ENCODE measurements at regions not wholly inside any gene's neighbourhood (a gene's known extent, or its start where the extent isn't known, plus 50 kb on each side); places are given as distances from the start of the nearest gene placed in this dataset.

- TF ChIP-seq REST (IDR thresholded peaks at IDR 0.05; ENCODE audit: insufficient read depth in 1 of 2, low read depth in 2 of 2, low read length in 2 of 2) (no peak), SIN3A (IDR thresholded peaks at IDR 0.05; ENCODE audit: borderline replicate concordance, insufficient read depth, low read length) (no peak), POLR2AphosphoS5 (IDR thresholded peaks at IDR 0.05; ENCODE audit: low read depth, low read length) (no peak), FOXP2 (optimal IDR thresholded peaks at IDR 0.05; ENCODE audit: borderline replicate concordance, extremely low read depth, extremely low read length, insufficient read depth) (no peak), TAF1 (IDR thresholded peaks at IDR 0.05; ENCODE audit: borderline replicate concordance, insufficient read depth, low read length) (no peak)
Observed at GRCh38 chr1:30526652-30527345, 196.6 kb downstream of the MATN1 start.

- TF ChIP-seq REST (IDR thresholded peaks at IDR 0.05; ENCODE audit: insufficient read depth in 1 of 2, low read depth in 2 of 2, low read length in 2 of 2) = no peak
- TF ChIP-seq SIN3A (IDR thresholded peaks at IDR 0.05; ENCODE audit: borderline replicate concordance, insufficient read depth, low read length) = no peak
- no peak for TF ChIP-seq TAF1 (IDR thresholded peaks at IDR 0.05; ENCODE audit: borderline replicate concordance, insufficient read depth, low read length)
- TF ChIP-seq POLR2AphosphoS5 (IDR thresholded peaks at IDR 0.05; ENCODE audit: low read depth, low read length) = no peak
- TF ChIP-seq FOXP2 (optimal IDR thresholded peaks at IDR 0.05; ENCODE audit: borderline replicate concordance, extremely low read depth, extremely low read length, insufficient read depth) = no peak
Observed at GRCh38 chr1:30525971-30526651, 197.3 kb downstream of the MATN1 start.

GRCh38 chr1:30525631-30525970, 197.8 kb downstream of the MATN1 start:
- TF ChIP-seq REST (IDR thresholded peaks at IDR 0.05; ENCODE audit: insufficient read depth in 1 of 2, low read depth in 2 of 2, low read length in 2 of 2) (no peak), POLR2AphosphoS5 (IDR thresholded peaks at IDR 0.05; ENCODE audit: low read depth, low read length) (no peak)

DNA sequence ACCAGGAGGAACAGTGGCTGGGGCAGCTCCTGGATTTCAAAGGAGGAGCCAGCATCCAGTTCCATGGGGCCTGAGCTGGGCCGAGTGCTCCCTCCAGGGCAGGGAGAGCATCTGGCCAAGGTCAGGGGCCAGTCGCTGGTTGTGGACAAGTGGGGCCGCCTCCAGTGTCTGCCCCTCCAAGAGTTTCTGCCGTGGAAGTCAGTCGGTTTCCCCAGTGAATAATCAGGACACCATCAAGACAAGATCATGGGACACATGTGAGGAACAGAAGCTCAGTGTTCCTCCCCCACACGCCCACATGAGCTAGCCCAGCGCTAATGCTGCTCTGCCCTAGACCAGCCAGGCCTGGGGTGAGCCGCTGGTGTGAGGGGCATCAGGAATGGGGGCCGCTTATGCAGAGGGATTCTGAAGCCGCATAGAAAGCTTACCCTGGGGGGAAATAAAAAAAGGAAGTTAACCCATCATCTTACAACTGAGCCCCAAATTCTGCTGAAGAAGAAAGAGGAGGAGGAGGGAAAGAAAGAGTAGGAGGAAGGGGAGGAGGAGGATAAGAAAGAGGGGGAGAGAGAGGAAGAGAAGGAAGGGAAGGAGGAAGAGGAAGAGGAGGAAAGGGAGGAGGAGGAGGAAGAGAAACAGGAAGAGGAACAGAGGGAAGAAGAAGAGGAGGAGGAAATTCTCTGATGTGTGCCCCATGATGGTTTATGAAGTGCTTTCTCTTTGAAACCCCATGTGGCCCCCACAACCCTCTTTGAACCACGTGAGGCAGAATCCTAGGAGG, 198.4 kb downstream of the MATN1 start:
- no peak for TF ChIP-seq FOXP2 (optimal IDR thresholded peaks at IDR 0.05; ENCODE audit: borderline replicate concordance, extremely low read depth, extremely low read length, insufficient read depth)
- no peak for TF ChIP-seq POLR2AphosphoS5 (IDR thresholded peaks at IDR 0.05; ENCODE audit: low read depth, low read length)
- no peak for TF ChIP-seq REST (IDR thresholded peaks at IDR 0.05; ENCODE audit: insufficient read depth in 1 of 2, low read depth in 2 of 2, low read length in 2 of 2)
- no peak for TF ChIP-seq SIN3A (IDR thresholded peaks at IDR 0.05; ENCODE audit: borderline replicate concordance, insufficient read depth, low read length)
- no peak for TF ChIP-seq TAF1 (IDR thresholded peaks at IDR 0.05; ENCODE audit: borderline replicate concordance, insufficient read depth, low read length)

Measured in PFSK-1 (cell line).